H9 (cell line): ENCODE measurements at regions not wholly inside any gene's neighbourhood (a gene's known extent, or its start where the extent isn't known, plus 50 kb on each side); places are given as distances from the start of the nearest gene placed in this dataset.

Source experiments
- DNase-seq: peaks from one replicate; pipeline ENCODE4 v3.0.0-alpha.2; 2017
- H2AFZ ChIP-seq: one replicate; pipeline ENCODE4 v1.6.1; 2013; ENCODE audit warnings: mild to moderate bottlenecking, low read length, control low read depth, moderate library complexity
- H2AK5ac ChIP-seq: 2 replicates; pipeline ENCODE4 v1.6.1; 2013; ENCODE audit warnings: low read length, control low read depth, mixed read lengths; ENCODE audit not compliant: insufficient read length
- H2BK120ac ChIP-seq: one replicate; pipeline ENCODE4 v1.6.1; 2013; ENCODE audit warnings: low read depth, mild to moderate bottlenecking, low read length, control low read depth, inconsistent platforms; ENCODE audit not compliant: poor library complexity, severe bottlenecking
- H2BK12ac ChIP-seq: 2 replicates; pipeline ENCODE4 v1.6.1; 2013; ENCODE audit warnings: low read length, control low read depth, mixed read lengths, low read depth; ENCODE audit not compliant: insufficient read length
- H2BK15ac ChIP-seq: 2 replicates; pipeline ENCODE4 v1.6.1; 2013; ENCODE audit warnings: low read depth, low read length, control low read depth
- H2BK20ac ChIP-seq: one replicate; pipeline ENCODE4 v1.6.1; 2013; ENCODE audit warnings: low read depth, mild to moderate bottlenecking, low read length, control low read depth, inconsistent platforms; ENCODE audit not compliant: poor library complexity, severe bottlenecking
- H2BK5ac ChIP-seq: 2 replicates; pipeline ENCODE4 v1.6.1; 2013; ENCODE audit warnings: low read length, control low read depth, mixed read lengths; ENCODE audit not compliant: insufficient read length
- H3K14ac ChIP-seq: 2 replicates; pipeline ENCODE4 v1.6.1; 2013; ENCODE audit warnings: low read length, control low read depth; ENCODE audit not compliant: insufficient read depth
- H3K18ac ChIP-seq: 2 replicates; pipeline ENCODE4 v1.6.1; 2013; ENCODE audit warnings: low read depth, mild to moderate bottlenecking, mixed read lengths, low read length, control low read depth; ENCODE audit not compliant: insufficient read length
- H3K23ac ChIP-seq: 2 replicates; pipeline ENCODE4 v1.6.1; 2013; ENCODE audit warnings: low read length, control low read depth, mixed read lengths, low read depth; ENCODE audit not compliant: insufficient read length
- H3K23me2 ChIP-seq: 2 replicates; pipeline ENCODE4 v1.6.1; 2013; ENCODE audit warnings: low read depth, mild to moderate bottlenecking, mixed read lengths, low read length, control low read depth; ENCODE audit not compliant: insufficient read length, poor library complexity, severe bottlenecking
- H3K27ac ChIP-seq: 2 replicates; pipeline ENCODE4 v1.5.1; 2013; ENCODE audit warnings: low read length, control low read depth, mixed read lengths, low read depth; ENCODE audit not compliant: insufficient read length
- H3K27me3 ChIP-seq: 2 replicates; pipeline ENCODE4 v1.6.1; 2013; ENCODE audit warnings: low read length, control low read depth, inconsistent platforms; ENCODE audit not compliant: insufficient read depth
- H3K4ac ChIP-seq: 2 replicates; pipeline ENCODE4 v1.6.1; 2013; ENCODE audit warnings: low read depth, mild to moderate bottlenecking, control low read depth, inconsistent platforms, low read length, moderate library complexity
- H3K4me1 ChIP-seq: 2 replicates; pipeline ENCODE4 v1.6.1; 2013; ENCODE audit warnings: low read length, control low read depth, inconsistent platforms; ENCODE audit not compliant: insufficient read depth
- H3K4me2 ChIP-seq: 2 replicates; pipeline ENCODE4 v1.6.1; 2013; ENCODE audit warnings: low read length, control low read depth, mixed read lengths; ENCODE audit not compliant: insufficient read length, insufficient read depth
- H3K56ac ChIP-seq: 2 replicates; pipeline ENCODE4 v1.6.1; 2013; ENCODE audit warnings: low read depth, mild to moderate bottlenecking, mixed read lengths, low read length, control low read depth; ENCODE audit not compliant: insufficient read length
- H3K79me1 ChIP-seq: 2 replicates; pipeline ENCODE4 v1.6.1; 2013; ENCODE audit warnings: low read depth, mild to moderate bottlenecking, moderate library complexity, low read length, control low read depth, inconsistent platforms; ENCODE audit not compliant: insufficient read depth, poor library complexity, severe bottlenecking
- H3K79me2 ChIP-seq: 2 replicates; pipeline ENCODE4 v1.6.1; 2013; ENCODE audit warnings: low read length, control low read depth, inconsistent platforms; ENCODE audit not compliant: insufficient read depth
- H3K9ac ChIP-seq: 2 replicates; pipeline ENCODE4 v1.6.1; 2013; ENCODE audit warnings: low read length, control low read depth, mixed read lengths; ENCODE audit not compliant: insufficient read length; ENCODE audit errors: extremely low read depth
- H3K9me3 ChIP-seq: one replicate; pipeline ENCODE4 v1.6.1; 2013; ENCODE audit warnings: low read depth, low read length, inconsistent platforms; ENCODE audit not compliant: control insufficient read depth
- H3T11ph ChIP-seq: one replicate; pipeline ENCODE4 v1.6.1; 2013; ENCODE audit warnings: mild to moderate bottlenecking, low read length, control low read depth, inconsistent platforms
- H4K20me1 ChIP-seq: one replicate; pipeline ENCODE4 v1.6.1; 2013; ENCODE audit not compliant: control insufficient read depth, insufficient read length, insufficient read depth
- H4K5ac ChIP-seq: 2 replicates; pipeline ENCODE4 v1.6.1; 2013; ENCODE audit warnings: low read depth, mild to moderate bottlenecking, mixed read lengths, low read length, control low read depth; ENCODE audit not compliant: insufficient read length
- H4K8ac ChIP-seq: replicated peaks from 2 replicates; pipeline ENCODE4 v1.6.1; 2013; ENCODE audit warnings: low read length, control low read depth, mixed read lengths, low read depth; ENCODE audit not compliant: insufficient read length
- H4K91ac ChIP-seq: 2 replicates; pipeline ENCODE4 v1.6.1; 2013; ENCODE audit warnings: low read depth, mild to moderate bottlenecking, moderate library complexity, mixed read lengths, low read length, control low read depth; ENCODE audit not compliant: insufficient read length
- H3K27ac Mint-ChIP-seq, 3 experiments: 2 replicates in 2 of 3; 3 replicates in 1 of 3; pipeline ENCODE4 v1.8.0; 2020 to 2021; ENCODE audit warnings: mixed read lengths in 3 of 3, mild to moderate bottlenecking in 1 of 3, moderate library complexity in 1 of 3
- H3K27me3 Mint-ChIP-seq: 2 replicates; pipeline ENCODE4 v1.8.0; 2021; ENCODE audit warnings: low read depth, mild to moderate bottlenecking, moderate library complexity, mixed read lengths
- H3K36me3 Mint-ChIP-seq, 3 experiments: 2 replicates in 2 of 3; 3 replicates in 1 of 3; pipeline ENCODE4 v1.8.0; 2020 to 2021; ENCODE audit warnings: low read depth in 3 of 3, mixed read lengths in 3 of 3; ENCODE audit not compliant: insufficient read depth in 1 of 3
- H3K4me1 Mint-ChIP-seq, 2 experiments: 2 replicates each; pipeline ENCODE4 v1.8.0; 2020; ENCODE audit warnings: mixed read lengths in 2 of 2
- H3K4me3 Mint-ChIP-seq, 2 experiments: 2 replicates in 1 of 2; 3 replicates in 1 of 2; pipeline ENCODE4 v1.8.0; 2020 to 2021; ENCODE audit warnings: mild to moderate bottlenecking in 2 of 2, mixed read lengths in 2 of 2, moderate library complexity in 1 of 2
- H3K9me3 Mint-ChIP-seq, 2 experiments: 2 replicates in 1 of 2; 3 replicates in 1 of 2; pipeline ENCODE4 v1.8.0; 2020; ENCODE audit warnings: mild to moderate bottlenecking in 2 of 2, mixed read lengths in 2 of 2, moderate library complexity in 1 of 2
- WGBS: extraction: QIAGEN DNeasy Blood & Tissue Kit; methylation state at CpG from one replicate; pipeline ENCODE4 v1.1.7; 2013; ENCODE audit warnings: missing lambda C conversion rate, low lambda C conversion rate, mixed read lengths; ENCODE audit not compliant: insufficient read length; ENCODE audit errors: extremely low coverage; 5-methylcytosine and 5-hydroxymethylcytosine counted together
- TF ChIP-seq, protein P1 (sequence below): fragments of 200-600 bp; sonication (generic); conservative IDR thresholded peaks from 3 replicates; pipeline ENCODE4 v1.8.0; 2021; ENCODE audit warnings: antibody characterized with exemption, mild to moderate bottlenecking

DNA sequence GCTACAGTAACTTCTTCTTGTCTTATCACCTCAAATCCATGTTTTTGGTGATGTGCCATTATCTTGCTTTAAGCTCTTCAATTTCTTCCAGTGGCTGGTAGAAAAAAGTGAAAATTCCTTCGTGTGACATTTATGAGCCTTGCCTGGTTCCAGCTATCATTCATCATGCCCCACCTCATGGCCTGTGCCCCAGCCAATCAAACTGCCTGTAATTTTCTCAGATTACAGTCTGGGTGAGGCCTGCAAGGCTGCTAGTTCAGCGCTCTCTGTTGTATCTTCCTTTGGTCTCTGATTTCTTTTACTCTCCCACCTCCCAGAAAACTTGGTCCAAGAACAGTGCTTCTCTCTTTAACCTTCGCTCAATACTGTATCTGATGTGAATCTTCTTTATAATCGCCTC is 249.3 kb upstream of the ZNF717 start:
- H2AK5ac ChIP-seq: no peak overlapping the region
- H3K4me1 Mint-ChIP-seq: peaks cover 22 to 23% of the 10 kb centered on the region in 2 experiments
- peaks cover 11 to 16% of the 10 kb centered on the region in 2 experiments for H3K9me3 Mint-ChIP-seq
- no peaks in the 10 kb centered on the region for H4K20me1 ChIP-seq
- no peak overlapping the region for H2BK20ac ChIP-seq
- H3K4me3 Mint-ChIP-seq: no peak overlapping the region
- H2BK5ac ChIP-seq: peak overlapping the region; percentile 60
- no peak overlapping the region for H2AFZ ChIP-seq
- H3K9me3 ChIP-seq: no peaks in the 10 kb centered on the region
- H2BK15ac ChIP-seq: no peak overlapping the region
- no peaks in the 10 kb centered on the region for H3K27me3 Mint-ChIP-seq
- DNase-seq: no peak
- no peaks in the 10 kb centered on the region for H3K27me3 ChIP-seq
- H3K9ac ChIP-seq: no peak overlapping the region
- peaks cover 17 to 24% (median 20%) of the 10 kb centered on the region in 3 experiments for H3K36me3 Mint-ChIP-seq
- H3K4me2 ChIP-seq: no peak overlapping the region
- peak overlapping the region; percentile 37 to 77 (median 60); a peak in 5 of 7 replicates for H3K27ac Mint-ChIP-seq
- H3K79me1 ChIP-seq: no peaks in the 10 kb centered on the region
- H4K91ac ChIP-seq: no peak overlapping the region
- no peak overlapping the region for H2BK120ac ChIP-seq
- H4K8ac ChIP-seq: no peak overlapping the region
- TF ChIP-seq, protein P1, sequence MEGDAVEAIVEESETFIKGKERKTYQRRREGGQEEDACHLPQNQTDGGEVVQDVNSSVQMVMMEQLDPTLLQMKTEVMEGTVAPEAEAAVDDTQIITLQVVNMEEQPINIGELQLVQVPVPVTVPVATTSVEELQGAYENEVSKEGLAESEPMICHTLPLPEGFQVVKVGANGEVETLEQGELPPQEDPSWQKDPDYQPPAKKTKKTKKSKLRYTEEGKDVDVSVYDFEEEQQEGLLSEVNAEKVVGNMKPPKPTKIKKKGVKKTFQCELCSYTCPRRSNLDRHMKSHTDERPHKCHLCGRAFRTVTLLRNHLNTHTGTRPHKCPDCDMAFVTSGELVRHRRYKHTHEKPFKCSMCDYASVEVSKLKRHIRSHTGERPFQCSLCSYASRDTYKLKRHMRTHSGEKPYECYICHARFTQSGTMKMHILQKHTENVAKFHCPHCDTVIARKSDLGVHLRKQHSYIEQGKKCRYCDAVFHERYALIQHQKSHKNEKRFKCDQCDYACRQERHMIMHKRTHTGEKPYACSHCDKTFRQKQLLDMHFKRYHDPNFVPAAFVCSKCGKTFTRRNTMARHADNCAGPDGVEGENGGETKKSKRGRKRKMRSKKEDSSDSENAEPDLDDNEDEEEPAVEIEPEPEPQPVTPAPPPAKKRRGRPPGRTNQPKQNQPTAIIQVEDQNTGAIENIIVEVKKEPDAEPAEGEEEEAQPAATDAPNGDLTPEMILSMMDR: no peak
- no peaks in the 10 kb centered on the region for H3K79me2 ChIP-seq
- no peak overlapping the region for H3K56ac ChIP-seq
- H4K5ac ChIP-seq: no peak overlapping the region
- no peak overlapping the region for H3T11ph ChIP-seq
- no peaks in the 10 kb centered on the region for H3K23me2 ChIP-seq
- WGBS: no CpG with 5 or more reads among the region's 4 CpGs
- no peak overlapping the region for H3K18ac ChIP-seq
- no peak overlapping the region for H2BK12ac ChIP-seq
- peaks cover 9% of the 10 kb centered on the region; the same call in 1 of the 2 replicates for H3K4me1 ChIP-seq
- no peak overlapping the region for H3K23ac ChIP-seq
- no peak overlapping the region for H3K4ac ChIP-seq
- H3K27ac ChIP-seq: no peak overlapping the region
- no peak overlapping the region for H3K14ac ChIP-seq
